SK-N-SH treated with all-trans-retinoic acid at 6 μM for 48 hours (cell line): ENCODE measurements at regions not wholly inside any gene's neighbourhood (a gene's known extent, or its start where the extent isn't known, plus 50 kb on each side); places are given as distances from the start of the nearest gene placed in this dataset.

ENCODE experiments used
- ATAC-seq: fragments of 200-7000 bp; cut with Tn5 transposase; 3 replicates; pipeline ENCODE4 v1.9.1; 2020; ENCODE audit warnings: mild to moderate bottlenecking, moderate library complexity
- ARNTL ChIP-seq: fragments of 450-650 bp; formaldehyde crosslinking; IDR thresholded peaks from 2 replicates; pipeline ENCODE4 v1.5.0; 2020; ENCODE audit warnings: low read depth, mild to moderate bottlenecking, moderate library complexity, borderline replicate concordance
- CSDC2 ChIP-seq: fragments of 250-450 bp; sonication (Bioruptor Pico); IDR thresholded peaks from 2 replicates; pipeline ENCODE4 v1.5.0; 2020; ENCODE audit warnings: mild to moderate bottlenecking, moderate library complexity
- CSRNP3 ChIP-seq: fragments of 250-450 bp; sonication (Bioruptor Pico); IDR thresholded peaks from 2 replicates; pipeline ENCODE4 v1.5.1; 2021; ENCODE audit warnings: mild to moderate bottlenecking, moderate library complexity
- ESRRG ChIP-seq: fragments of 250-450 bp; sonication (Bioruptor Pico); IDR thresholded peaks from 2 replicates; pipeline ENCODE4 v1.6.1; 2021; ENCODE audit warnings: mild to moderate bottlenecking
- GLIS3 ChIP-seq: fragments of 250-450 bp; sonication (Bioruptor Pico); IDR thresholded peaks from 2 replicates; pipeline ENCODE4 v1.5.0; 2020; ENCODE audit warnings: mild to moderate bottlenecking, moderate library complexity
- ISL1 ChIP-seq: fragments of 250-450 bp; sonication (Bioruptor Pico); IDR thresholded peaks from 2 replicates; pipeline ENCODE4 v2.1.2; 2022; ENCODE audit warnings: mild to moderate bottlenecking, moderate library complexity
- OSR1 ChIP-seq: fragments of 250-450 bp; sonication (Bioruptor Pico); IDR thresholded peaks from 2 replicates; pipeline ENCODE4 v1.8.0; 2022; ENCODE audit warnings: moderate library complexity, mild to moderate bottlenecking, inconsistent platforms
- PATZ1 ChIP-seq: fragments of 250-450 bp; sonication (Bioruptor Pico); IDR thresholded peaks from 2 replicates; pipeline ENCODE4 v1.8.0; 2020; ENCODE audit warnings: mild to moderate bottlenecking, moderate library complexity, borderline replicate concordance
- PPARA ChIP-seq: fragments of 250-450 bp; sonication (Bioruptor Pico); IDR thresholded peaks from 2 replicates; pipeline ENCODE4 v1.5.0; 2020; ENCODE audit warnings: mild to moderate bottlenecking, borderline replicate concordance
- RARB ChIP-seq: fragments of 250-450 bp; sonication (Bioruptor Pico); IDR thresholded peaks from 2 replicates; pipeline ENCODE4 v1.8.0; 2021; ENCODE audit warnings: mild to moderate bottlenecking, moderate library complexity
- TCF4 ChIP-seq: fragments of 250-450 bp; sonication (Bioruptor Pico); IDR thresholded peaks from 2 replicates; pipeline ENCODE4 v1.8.0; 2021; ENCODE audit warnings: mild to moderate bottlenecking, moderate library complexity, borderline replicate concordance
- TOX ChIP-seq: fragments of 250-450 bp; sonication (Bioruptor Pico); IDR thresholded peaks from 2 replicates; pipeline ENCODE4 v1.8.0; 2021; ENCODE audit warnings: mild to moderate bottlenecking, moderate library complexity, borderline replicate concordance
- TSHZ2 ChIP-seq: fragments of 250-450 bp; sonication (Bioruptor Pico); IDR thresholded peaks from 2 replicates; pipeline ENCODE4 v1.5.0; 2020; ENCODE audit warnings: mild to moderate bottlenecking, moderate library complexity
- ZFP3 ChIP-seq: fragments of 250-450 bp; sonication (Bioruptor Pico); IDR thresholded peaks from 2 replicates; pipeline ENCODE4 v1.5.0; 2020; ENCODE audit warnings: mild to moderate bottlenecking, moderate library complexity
- ZFP30 ChIP-seq: fragments of 450-650 bp; formaldehyde crosslinking; IDR thresholded peaks from 2 replicates; pipeline ENCODE4 v1.5.0; 2022; ENCODE audit warnings: mild to moderate bottlenecking, moderate library complexity
- ZNF565 ChIP-seq: fragments of 450-650 bp; formaldehyde crosslinking; conservative IDR thresholded peaks from 2 replicates; pipeline ENCODE4 v1.5.0; 2020; ENCODE audit warnings: low read depth, mild to moderate bottlenecking, moderate library complexity
- ZNF70 ChIP-seq: fragments of 450-650 bp; formaldehyde crosslinking; IDR thresholded peaks from 2 replicates; pipeline ENCODE4 v1.5.0; 2020; ENCODE audit warnings: mild to moderate bottlenecking, moderate library complexity
- ZNF8 ChIP-seq: fragments of 450-650 bp; formaldehyde crosslinking; IDR thresholded peaks from 2 replicates; pipeline ENCODE4 v1.5.0; 2020; ENCODE audit warnings: mild to moderate bottlenecking, moderate library complexity
- TF ChIP-seq, protein P1 (sequence below): fragments of 250-450 bp; sonication (Bioruptor Pico); IDR thresholded peaks from 2 replicates; pipeline ENCODE4 v1.8.0; 2021; ENCODE audit warnings: low read depth, mild to moderate bottlenecking, moderate library complexity, borderline replicate concordance
- TF ChIP-seq, protein P2 (sequence below): fragments of 250-450 bp; sonication (Bioruptor Pico); IDR thresholded peaks from 2 replicates; pipeline ENCODE4 v1.5.1; 2020; ENCODE audit warnings: low read depth, mild to moderate bottlenecking, moderate library complexity

DNA sequence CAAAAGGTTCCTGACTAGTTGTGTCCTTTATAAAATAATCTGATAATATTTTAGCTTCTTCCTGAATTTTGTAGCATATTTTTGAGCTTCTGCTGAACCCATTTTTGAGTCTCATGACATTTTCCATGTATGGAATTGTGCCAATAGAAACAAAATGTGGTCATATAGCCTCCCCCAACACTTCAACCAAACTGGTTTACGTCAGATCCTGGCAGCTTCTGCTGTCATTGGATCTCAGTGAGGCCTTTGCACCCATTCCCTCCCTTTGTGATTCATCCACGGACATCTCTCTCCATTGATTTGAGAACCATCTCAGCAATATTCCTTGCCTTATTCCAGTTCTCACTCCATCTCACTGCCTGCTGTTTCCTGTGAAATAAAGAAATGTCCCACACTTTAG lies 128.0 kb downstream of the GPCPD1 start:
- no peak for TF ChIP-seq ZFP30
- TF ChIP-seq GLIS3 (CRISPR knock-in tag) = no peak
- no peak for TF ChIP-seq ZNF565 (CRISPR knock-in tag)
- no peak for TF ChIP-seq CSRNP3 (CRISPR knock-in tag)
- TF ChIP-seq RARB (CRISPR knock-in tag) = no peak
- no peak for TF ChIP-seq ZFP3 (CRISPR knock-in tag)
- TF ChIP-seq, protein P1, sequence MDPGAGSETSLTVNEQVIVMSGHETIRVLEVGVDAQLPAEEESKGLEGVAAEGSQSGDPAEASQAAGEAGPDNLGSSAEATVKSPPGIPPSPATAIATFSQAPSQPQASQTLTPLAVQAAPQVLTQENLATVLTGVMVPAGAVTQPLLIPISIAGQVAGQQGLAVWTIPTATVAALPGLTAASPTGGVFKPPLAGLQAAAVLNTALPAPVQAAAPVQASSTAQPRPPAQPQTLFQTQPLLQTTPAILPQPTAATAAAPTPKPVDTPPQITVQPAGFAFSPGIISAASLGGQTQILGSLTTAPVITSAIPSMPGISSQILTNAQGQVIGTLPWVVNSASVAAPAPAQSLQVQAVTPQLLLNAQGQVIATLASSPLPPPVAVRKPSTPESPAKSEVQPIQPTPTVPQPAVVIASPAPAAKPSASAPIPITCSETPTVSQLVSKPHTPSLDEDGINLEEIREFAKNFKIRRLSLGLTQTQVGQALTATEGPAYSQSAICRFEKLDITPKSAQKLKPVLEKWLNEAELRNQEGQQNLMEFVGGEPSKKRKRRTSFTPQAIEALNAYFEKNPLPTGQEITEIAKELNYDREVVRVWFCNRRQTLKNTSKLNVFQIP = no peak
- no peak for TF ChIP-seq CSDC2 (CRISPR knock-in tag)
- TF ChIP-seq, protein P2, sequence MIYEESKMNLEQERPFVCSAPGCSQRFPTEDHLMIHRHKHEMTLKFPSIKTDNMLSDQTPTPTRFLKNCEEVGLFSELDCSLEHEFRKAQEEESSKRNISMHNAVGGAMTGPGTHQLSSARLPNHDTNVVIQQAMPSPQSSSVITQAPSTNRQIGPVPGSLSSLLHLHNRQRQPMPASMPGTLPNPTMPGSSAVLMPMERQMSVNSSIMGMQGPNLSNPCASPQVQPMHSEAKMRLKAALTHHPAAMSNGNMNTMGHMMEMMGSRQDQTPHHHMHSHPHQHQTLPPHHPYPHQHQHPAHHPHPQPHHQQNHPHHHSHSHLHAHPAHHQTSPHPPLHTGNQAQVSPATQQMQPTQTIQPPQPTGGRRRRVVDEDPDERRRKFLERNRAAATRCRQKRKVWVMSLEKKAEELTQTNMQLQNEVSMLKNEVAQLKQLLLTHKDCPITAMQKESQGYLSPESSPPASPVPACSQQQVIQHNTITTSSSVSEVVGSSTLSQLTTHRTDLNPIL (CRISPR knock-in tag) = no peak
- TF ChIP-seq PATZ1 = no peak
- no peak for TF ChIP-seq PPARA (CRISPR knock-in tag)
- no peak for TF ChIP-seq TSHZ2 (CRISPR knock-in tag)
- no peak for TF ChIP-seq ZNF70 (CRISPR knock-in tag)
- TF ChIP-seq ARNTL (CRISPR knock-in tag) = no peak
- TF ChIP-seq ISL1 = no peak
- no peak for TF ChIP-seq TCF4 (CRISPR knock-in tag)
- no peak for TF ChIP-seq TOX
- TF ChIP-seq, all 23 proteins: peak for 0
- ATAC-seq = no peak

- TF ChIP-seq TCF4 (CRISPR knock-in tag) (no peak), RARB (CRISPR knock-in tag) (no peak), ZFP3 (CRISPR knock-in tag) (no peak), ARNTL (CRISPR knock-in tag) (no peak), TOX (no peak), OSR1 (no peak), ZNF8 (CRISPR knock-in tag) (no peak), CSDC2 (CRISPR knock-in tag) (no peak), CSRNP3 (CRISPR knock-in tag) (no peak), ZNF565 (CRISPR knock-in tag) (no peak), ESRRG (no peak), ISL1 (no peak), PATZ1 (no peak)
- TF ChIP-seq, protein P1 = no peak
- TF ChIP-seq, protein P2 (CRISPR knock-in tag) = no peak
- TF ChIP-seq, all 23 proteins: peak for 0
- no peak for ATAC-seq
Measured at GRCh38 chr20:5481872-5482271, 128.9 kb downstream of the GPCPD1 start.
